Fibroblast of skin of back (primary cell): ENCODE measurements at regions not wholly inside any gene's neighbourhood (a gene's known extent, or its start where the extent isn't known, plus 50 kb on each side); places are given as distances from the start of the nearest gene placed in this dataset.
"Not testable (repeated sequence)": the region's sequence is repeated elsewhere in the genome, so short reads cannot be mapped to it uniquely, and the experiment has no call there.

Experiments used
- DNase-seq: peaks from one replicate; pipeline ENCODE4 v3.0.0-alpha.2; 2013

GRCh38 chr2:235105821-235106359, 154.1 kb downstream of the SH3BP4 start:
- peak; percentile 20 for DNase-seq

GRCh38 chr2:235106874-235107639, 155.2 kb downstream of the SH3BP4 start:
- DNase-seq = peak; percentile 76

- no peak for DNase-seq
These were observed 155.8 kb downstream of the SH3BP4 start for GRCh38 chr2:235107640-235107951.

GRCh38 chr2:235109561-235109960, 157.7 kb downstream of the SH3BP4 start:
- DNase-seq = not testable (repeated sequence)

GRCh38 chr2:235112365-235112764, 160.5 kb downstream of the SH3BP4 start:
- no peak for DNase-seq

- no peak for DNase-seq
These were observed 162.0 kb downstream of the SH3BP4 start for GRCh38 chr2:235113854-235114253.

- no peak for DNase-seq
These were observed 162.5 kb downstream of the SH3BP4 start for GRCh38 chr2:235114286-235114685.

GRCh38 chr2:235115521-235115920, 163.7 kb downstream of the SH3BP4 start:
- no peak for DNase-seq

- peak; percentile 57 for DNase-seq
These were observed 165.2 kb downstream of the SH3BP4 start for GRCh38 chr2:235116885-235117492.

GRCh38 chr2:235126768-235127167, 175.0 kb downstream of the SH3BP4 start:
- DNase-seq = no peak

GRCh38 chr2:235127931-235128330, 176.1 kb downstream of the SH3BP4 start:
- DNase-seq = peak; percentile 51

- DNase-seq = peak; percentile 41
These were observed 178.0 kb downstream of the SH3BP4 start for GRCh38 chr2:235129850-235130249.

- DNase-seq = no peak
These were observed 179.8 kb downstream of the SH3BP4 start for GRCh38 chr2:235131334-235132305.

GRCh38 chr2:235132651-235133050, 180.8 kb downstream of the SH3BP4 start:
- DNase-seq = no peak

GRCh38 chr2:235133837-235134236, 182.0 kb downstream of the SH3BP4 start:
- DNase-seq = no peak

GRCh38 chr2:235134420-235134819, 182.6 kb downstream of the SH3BP4 start:
- no peak for DNase-seq

- DNase-seq = no peak
These were observed 183.6 kb downstream of the SH3BP4 start for GRCh38 chr2:235135195-235135965.

GRCh38 chr2:235135990-235136561, 184.3 kb downstream of the SH3BP4 start:
- DNase-seq = peak; percentile 78

GRCh38 chr2:235138339-235138738, 186.5 kb downstream of the SH3BP4 start:
- DNase-seq = no peak

- DNase-seq = no peak
These were observed 188.4 kb downstream of the SH3BP4 start for GRCh38 chr2:235139956-235140800.

GRCh38 chr2:235140801-235141081, 188.9 kb downstream of the SH3BP4 start:
- no peak for DNase-seq
